SK-N-SH (cell line): ENCODE measurements at regions not wholly inside any gene's neighbourhood (a gene's known extent, or its start where the extent isn't known, plus 50 kb on each side); places are given as distances from the start of the nearest gene placed in this dataset.

ENCODE experiments used
- CHD2 ChIP-seq: fragments of 150-350 bp; IDR thresholded peaks from 2 replicates; pipeline ENCODE4 v1.6.1; 2018; ENCODE audit warnings: low read length; ENCODE audit not compliant: partially characterized antibody
- ELF1 ChIP-seq: IDR thresholded peaks from 2 replicates; pipeline ENCODE4 v1.4.0; 2012
- EP300 ChIP-seq, 2 experiments: IDR thresholded peaks; 2 replicates each; pipeline versions ENCODE4 v1.4.0 to v1.6.1; 2012; ENCODE audit warnings: borderline replicate concordance in 1 of 2, low read depth in 1 of 2, low read length in 1 of 2
- EZH2phosphoT487 ChIP-seq: fragments of 200-600 bp; sonication (generic); IDR thresholded peaks from 2 replicates; pipeline ENCODE4 v1.6.1; 2017; ENCODE audit warnings: low read depth, mixed run types, mild to moderate bottlenecking, antibody characterized with exemption, moderate library complexity, borderline replicate concordance
- FOXJ3 ChIP-seq: sonication (generic); formaldehyde crosslinking; IDR thresholded peaks from 2 replicates; pipeline ENCODE4 v1.5.1; 2020; ENCODE audit warnings: mild to moderate bottlenecking, missing genetic modification reagents
- GABPA ChIP-seq: IDR thresholded peaks from 2 replicates; pipeline ENCODE4 v1.4.0; 2012; ENCODE audit warnings: low read depth, mild to moderate bottlenecking
- MXI1 ChIP-seq: IDR thresholded peaks from 2 replicates; pipeline ENCODE4 v1.6.1; 2012; ENCODE audit warnings: mild to moderate bottlenecking, low read depth, low read length, improper control_type of control experiment
- SMC3 ChIP-seq: IDR thresholded peaks from 2 replicates; pipeline ENCODE4 v1.6.1; 2012; ENCODE audit warnings: low read depth, low read length, improper control_type of control experiment
- YY1 ChIP-seq: IDR thresholded peaks from 2 replicates; pipeline ENCODE4 v1.4.0; 2012; ENCODE audit warnings: low read depth, mild to moderate bottlenecking
- TF ChIP-seq, protein P1 (sequence below): fragments of 200-600 bp; sonication (generic); IDR thresholded peaks from 2 replicates; pipeline ENCODE4 v1.6.1; 2017; ENCODE audit warnings: antibody characterized with exemption, mild to moderate bottlenecking, moderate library complexity
- TF ChIP-seq, protein P2 (sequence below): IDR thresholded peaks from 2 replicates; pipeline ENCODE4 v1.4.0; 2012; ENCODE audit warnings: low read depth, borderline replicate concordance
- TF ChIP-seq, protein P3 (sequence below): IDR thresholded peaks from 2 replicates; pipeline ENCODE4 v1.4.0; 2012; ENCODE audit warnings: low read depth

DNA sequence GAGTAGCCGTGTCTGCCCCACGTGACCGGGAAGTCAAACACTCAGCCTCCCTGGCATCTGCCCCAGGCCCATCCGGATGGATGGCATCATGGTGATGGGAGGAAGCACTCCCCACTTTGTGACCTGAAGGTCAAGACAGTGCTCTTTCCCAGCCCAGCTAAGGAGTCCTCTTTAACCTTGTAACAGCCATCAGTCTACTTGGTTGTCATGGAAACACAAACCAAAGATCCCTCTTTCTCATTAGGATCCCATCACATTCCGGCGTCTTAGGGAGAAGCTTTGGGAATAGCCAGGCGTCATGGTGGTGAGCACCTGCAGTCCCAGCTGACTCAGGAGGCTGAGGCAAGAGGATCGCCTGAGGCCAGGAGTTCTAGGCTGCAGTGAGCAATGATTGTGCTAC, 90.9 kb upstream of the FOXC1 start:
- no peak for TF ChIP-seq ELF1
- TF ChIP-seq, protein P1, sequence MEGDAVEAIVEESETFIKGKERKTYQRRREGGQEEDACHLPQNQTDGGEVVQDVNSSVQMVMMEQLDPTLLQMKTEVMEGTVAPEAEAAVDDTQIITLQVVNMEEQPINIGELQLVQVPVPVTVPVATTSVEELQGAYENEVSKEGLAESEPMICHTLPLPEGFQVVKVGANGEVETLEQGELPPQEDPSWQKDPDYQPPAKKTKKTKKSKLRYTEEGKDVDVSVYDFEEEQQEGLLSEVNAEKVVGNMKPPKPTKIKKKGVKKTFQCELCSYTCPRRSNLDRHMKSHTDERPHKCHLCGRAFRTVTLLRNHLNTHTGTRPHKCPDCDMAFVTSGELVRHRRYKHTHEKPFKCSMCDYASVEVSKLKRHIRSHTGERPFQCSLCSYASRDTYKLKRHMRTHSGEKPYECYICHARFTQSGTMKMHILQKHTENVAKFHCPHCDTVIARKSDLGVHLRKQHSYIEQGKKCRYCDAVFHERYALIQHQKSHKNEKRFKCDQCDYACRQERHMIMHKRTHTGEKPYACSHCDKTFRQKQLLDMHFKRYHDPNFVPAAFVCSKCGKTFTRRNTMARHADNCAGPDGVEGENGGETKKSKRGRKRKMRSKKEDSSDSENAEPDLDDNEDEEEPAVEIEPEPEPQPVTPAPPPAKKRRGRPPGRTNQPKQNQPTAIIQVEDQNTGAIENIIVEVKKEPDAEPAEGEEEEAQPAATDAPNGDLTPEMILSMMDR = no peak
- TF ChIP-seq, protein P2, sequence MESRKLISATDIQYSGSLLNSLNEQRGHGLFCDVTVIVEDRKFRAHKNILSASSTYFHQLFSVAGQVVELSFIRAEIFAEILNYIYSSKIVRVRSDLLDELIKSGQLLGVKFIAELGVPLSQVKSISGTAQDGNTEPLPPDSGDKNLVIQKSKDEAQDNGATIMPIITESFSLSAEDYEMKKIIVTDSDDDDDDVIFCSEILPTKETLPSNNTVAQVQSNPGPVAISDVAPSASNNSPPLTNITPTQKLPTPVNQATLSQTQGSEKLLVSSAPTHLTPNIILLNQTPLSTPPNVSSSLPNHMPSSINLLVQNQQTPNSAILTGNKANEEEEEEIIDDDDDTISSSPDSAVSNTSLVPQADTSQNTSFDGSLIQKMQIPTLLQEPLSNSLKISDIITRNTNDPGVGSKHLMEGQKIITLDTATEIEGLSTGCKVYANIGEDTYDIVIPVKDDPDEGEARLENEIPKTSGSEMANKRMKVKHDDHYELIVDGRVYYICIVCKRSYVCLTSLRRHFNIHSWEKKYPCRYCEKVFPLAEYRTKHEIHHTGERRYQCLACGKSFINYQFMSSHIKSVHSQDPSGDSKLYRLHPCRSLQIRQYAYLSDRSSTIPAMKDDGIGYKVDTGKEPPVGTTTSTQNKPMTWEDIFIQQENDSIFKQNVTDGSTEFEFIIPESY = no peak
- no peak for TF ChIP-seq SMC3
- no peak for TF ChIP-seq YY1
- TF ChIP-seq MXI1 = no peak
- TF ChIP-seq EZH2phosphoT487 = no peak
- no peak for TF ChIP-seq CHD2
- TF ChIP-seq, protein P3, sequence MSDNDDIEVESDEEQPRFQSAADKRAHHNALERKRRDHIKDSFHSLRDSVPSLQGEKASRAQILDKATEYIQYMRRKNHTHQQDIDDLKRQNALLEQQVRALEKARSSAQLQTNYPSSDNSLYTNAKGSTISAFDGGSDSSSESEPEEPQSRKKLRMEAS = no peak
- TF ChIP-seq GABPA = no peak
- no peak for TF ChIP-seq EP300 (IDR thresholded peaks at IDR 0.05; ENCODE audit: borderline replicate concordance in 1 of 2, low read depth in 1 of 2, low read length in 1 of 2)
- TF ChIP-seq FOXJ3 (CRISPR knock-in tag) = no peak
